ENCODE measurements at regions not wholly inside any gene's neighbourhood (a gene's known extent, or its start where the extent isn't known, plus 50 kb on each side); places are given as distances from the start of the nearest gene placed in this dataset.

GRCh38 chr19:5230730-5231555, 109.7 kb downstream of the PTPRS start:
- no peak overlapping the region for H3K23ac ChIP-seq (ENCODE audit: low read length in 2 of 2)
- no peak overlapping the region for H2BK120ac ChIP-seq (ENCODE audit: low read depth, low read length)
- no peak overlapping the region for H4K8ac ChIP-seq (ENCODE audit: low read length)
- H3K18ac ChIP-seq (ENCODE audit: low read depth in 1 of 2, low read length in 2 of 2) = no peak overlapping the region
- H2BK12ac ChIP-seq (ENCODE audit: low read length in 2 of 2) = no peak overlapping the region
- no peaks in the 10 kb centered on the region for H3K27me3 ChIP-seq (ENCODE audit: control insufficient read depth in 1 of 2, insufficient read depth in 1 of 2, low read length in 2 of 2)
- WGBS = 94% methylated on average over 26 of the region's 41 CpGs
- no peaks in the 10 kb centered on the region for H3K4me1 ChIP-seq (ENCODE audit: control insufficient read depth, insufficient read depth, low read depth, low read length)
- H3K79me1 ChIP-seq (replicated peaks; ENCODE audit: low read length, poor library complexity, severe bottlenecking) = no peaks in the 10 kb centered on the region
- no peaks in the 10 kb centered on the region for H3K9me3 ChIP-seq (ENCODE audit: control insufficient read depth, low read length)
- H3K14ac ChIP-seq (ENCODE audit: low read length in 2 of 2) = no peak overlapping the region
- H3K36me3 ChIP-seq (ENCODE audit: control insufficient read depth in 1 of 2, insufficient read depth in 2 of 2, low read depth in 1 of 2, low read length in 2 of 2) = peaks cover 28 to 40% of the 10 kb centered on the region in 2 experiments
- no peak overlapping the region for H2BK15ac ChIP-seq (ENCODE audit: low read depth, poor library complexity, severe bottlenecking)
- no peak overlapping the region for H3K4ac ChIP-seq (ENCODE audit: low read depth in 1 of 2, low read length in 2 of 2)
- H3K4me2 ChIP-seq (ENCODE audit: low read length, poor library complexity, severe bottlenecking) = no peak overlapping the region
- no peak overlapping the region for H3K27ac ChIP-seq (ENCODE audit: low read length, poor library complexity, severe bottlenecking)
- no peak overlapping the region for H2AK5ac ChIP-seq (ENCODE audit: low read length, severe bottlenecking)
- H4K91ac ChIP-seq (ENCODE audit: low read length) = no peak overlapping the region
- H3K9ac ChIP-seq (ENCODE audit: low read length) = no peak overlapping the region
- no peak overlapping the region for H2AFZ ChIP-seq (ENCODE audit: low read depth, low read length)
- no peak for DNase-seq
- H2BK5ac ChIP-seq (ENCODE audit: low read depth, low read length, poor library complexity, severe bottlenecking) = no peak overlapping the region
- H3K4me3 ChIP-seq (ENCODE audit: insufficient read depth in 1 of 2, low read depth in 1 of 2, low read length in 2 of 2) = no peak overlapping the region

- Histone ChIP-seq H2BK120ac (ENCODE audit: low read depth, low read length) (no peak overlapping the region), H3K4me1 (ENCODE audit: control insufficient read depth, insufficient read depth, low read depth, low read length) (peaks cover 4% of the 10 kb centered on the region), H2AFZ (ENCODE audit: low read depth, low read length) (no peak overlapping the region), H3K4ac (ENCODE audit: low read depth in 1 of 2, low read length in 2 of 2) (no peak overlapping the region), H3K18ac (ENCODE audit: low read depth in 1 of 2, low read length in 2 of 2) (no peak overlapping the region), H3K9ac (ENCODE audit: low read length) (no peak overlapping the region), H3K23ac (ENCODE audit: low read length in 2 of 2) (no peak overlapping the region), H3K79me1 (replicated peaks; ENCODE audit: low read length, poor library complexity, severe bottlenecking) (no peaks in the 10 kb centered on the region), H2BK5ac (ENCODE audit: low read depth, low read length, poor library complexity, severe bottlenecking) (no peak overlapping the region), H2AK5ac (ENCODE audit: low read length, severe bottlenecking) (no peak overlapping the region), H3K27me3 (ENCODE audit: control insufficient read depth in 1 of 2, insufficient read depth in 1 of 2, low read length in 2 of 2) (no peaks in the 10 kb centered on the region), H3K27ac (ENCODE audit: low read length, poor library complexity, severe bottlenecking) (no peak overlapping the region), H2BK12ac (ENCODE audit: low read length in 2 of 2) (no peak overlapping the region), H3K14ac (ENCODE audit: low read length in 2 of 2) (no peak overlapping the region), H4K8ac (ENCODE audit: low read length) (no peak overlapping the region), H3K4me3 (ENCODE audit: insufficient read depth in 1 of 2, low read depth in 1 of 2, low read length in 2 of 2) (no peak overlapping the region), H3K9me3 (ENCODE audit: control insufficient read depth, low read length) (no peaks in the 10 kb centered on the region), H3K36me3 (ENCODE audit: control insufficient read depth in 1 of 2, insufficient read depth in 2 of 2, low read depth in 1 of 2, low read length in 2 of 2) (peaks cover 25 to 49% of the 10 kb centered on the region in 2 experiments), H4K91ac (ENCODE audit: low read length) (no peak overlapping the region), H2BK15ac (ENCODE audit: low read depth, poor library complexity, severe bottlenecking) (no peak overlapping the region), H3K4me2 (ENCODE audit: low read length, poor library complexity, severe bottlenecking) (no peak overlapping the region)
- DNase-seq = no peak
- WGBS = 89% methylated on average over 7 of the region's 10 CpGs
Observed at GRCh38 chr19:5229778-5230335, 110.8 kb downstream of the PTPRS start.

- no peak overlapping the region for H3K27ac ChIP-seq (ENCODE audit: low read length, poor library complexity, severe bottlenecking)
- 97% methylated on average over 66 of the region's 72 CpGs for WGBS
Observed at GRCh38 chr19:5228932-5229777, 111.5 kb downstream of the PTPRS start.

GRCh38 chr19:5228490-5228889, 112.1 kb downstream of the PTPRS start:
- Histone ChIP-seq H2BK15ac (ENCODE audit: low read depth, poor library complexity, severe bottlenecking) (no peak overlapping the region), H3K4ac (ENCODE audit: low read depth in 1 of 2, low read length in 2 of 2) (no peak overlapping the region), H3K27me3 (ENCODE audit: control insufficient read depth in 1 of 2, insufficient read depth in 1 of 2, low read length in 2 of 2) (no peaks in the 10 kb centered on the region)

More at GRCh38 chr19:5228932-5229777, 111.5 kb downstream of the PTPRS start:
- Histone ChIP-seq H3K4me1 (ENCODE audit: control insufficient read depth, insufficient read depth, low read depth, low read length) (peaks cover 4% of the 10 kb centered on the region), H3K9ac (ENCODE audit: low read length) (no peak overlapping the region), H2BK12ac (ENCODE audit: low read length in 2 of 2) (no peak overlapping the region), H3K14ac (ENCODE audit: low read length in 2 of 2) (no peak overlapping the region), H3K27me3 (ENCODE audit: control insufficient read depth in 1 of 2, insufficient read depth in 1 of 2, low read length in 2 of 2) (no peaks in the 10 kb centered on the region), H3K4me2 (ENCODE audit: low read length, poor library complexity, severe bottlenecking) (no peak overlapping the region), H3K23ac (ENCODE audit: low read length in 2 of 2) (no peak overlapping the region), H3K18ac (ENCODE audit: low read depth in 1 of 2, low read length in 2 of 2) (no peak overlapping the region), H3K36me3 (ENCODE audit: control insufficient read depth in 1 of 2, insufficient read depth in 2 of 2, low read depth in 1 of 2, low read length in 2 of 2) (peaks cover 31 to 54% of the 10 kb centered on the region in 2 experiments), H4K8ac (ENCODE audit: low read length) (no peak overlapping the region), H2BK5ac (ENCODE audit: low read depth, low read length, poor library complexity, severe bottlenecking) (no peak overlapping the region), H2AFZ (ENCODE audit: low read depth, low read length) (no peak overlapping the region), H4K91ac (ENCODE audit: low read length) (no peak overlapping the region), H3K4ac (ENCODE audit: low read depth in 1 of 2, low read length in 2 of 2) (no peak overlapping the region), H3K9me3 (ENCODE audit: control insufficient read depth, low read length) (no peaks in the 10 kb centered on the region), H3K4me3 (ENCODE audit: insufficient read depth in 1 of 2, low read depth in 1 of 2, low read length in 2 of 2) (no peak overlapping the region), H2AK5ac (ENCODE audit: low read length, severe bottlenecking) (no peak overlapping the region), H2BK120ac (ENCODE audit: low read depth, low read length) (no peak overlapping the region), H3K79me1 (replicated peaks; ENCODE audit: low read length, poor library complexity, severe bottlenecking) (no peaks in the 10 kb centered on the region), H2BK15ac (ENCODE audit: low read depth, poor library complexity, severe bottlenecking) (no peak overlapping the region)
- DNase-seq = no peak

More at GRCh38 chr19:5228490-5228889, 112.1 kb downstream of the PTPRS start:
- Histone ChIP-seq H3K9me3 (ENCODE audit: control insufficient read depth, low read length) (no peaks in the 10 kb centered on the region), H3K14ac (ENCODE audit: low read length in 2 of 2) (no peak overlapping the region), H3K27ac (ENCODE audit: low read length, poor library complexity, severe bottlenecking) (no peak overlapping the region), H3K4me2 (ENCODE audit: low read length, poor library complexity, severe bottlenecking) (no peak overlapping the region), H3K79me1 (replicated peaks; ENCODE audit: low read length, poor library complexity, severe bottlenecking) (no peaks in the 10 kb centered on the region), H3K23ac (ENCODE audit: low read length in 2 of 2) (no peak overlapping the region), H4K91ac (ENCODE audit: low read length) (no peak overlapping the region), H3K4me3 (ENCODE audit: insufficient read depth in 1 of 2, low read depth in 1 of 2, low read length in 2 of 2) (no peak overlapping the region), H2BK120ac (ENCODE audit: low read depth, low read length) (no peak overlapping the region), H2BK5ac (ENCODE audit: low read depth, low read length, poor library complexity, severe bottlenecking) (no peak overlapping the region), H2BK12ac (ENCODE audit: low read length in 2 of 2) (no peak overlapping the region), H2AK5ac (ENCODE audit: low read length, severe bottlenecking) (no peak overlapping the region), H3K18ac (ENCODE audit: low read depth in 1 of 2, low read length in 2 of 2) (no peak overlapping the region), H3K36me3 (ENCODE audit: control insufficient read depth in 1 of 2, insufficient read depth in 2 of 2, low read depth in 1 of 2, low read length in 2 of 2) (peaks cover 31 to 54% of the 10 kb centered on the region in 2 experiments), H3K4me1 (ENCODE audit: control insufficient read depth, insufficient read depth, low read depth, low read length) (peaks cover 4% of the 10 kb centered on the region), H4K8ac (ENCODE audit: low read length) (no peak overlapping the region), H2AFZ (ENCODE audit: low read depth, low read length) (no peak overlapping the region), H3K9ac (ENCODE audit: low read length) (no peak overlapping the region)
- no peak for DNase-seq
- 99% methylated on average over 6 of the region's 6 CpGs for WGBS

All from mesenchymal stem cell (in vitro differentiated cells and primary cell).